SU-DHL-6 (cell line): ENCODE measurements at regions not wholly inside any gene's neighbourhood (a gene's known extent, or its start where the extent isn't known, plus 50 kb on each side); places are given as distances from the start of the nearest gene placed in this dataset.

Experiments used
- H2AFZ ChIP-seq: fragments of 200-600 bp; sonication (generic); 2 replicates; pipeline ENCODE4 v1.6.1; 2014; ENCODE audit warnings: low read depth, mild to moderate bottlenecking, moderate library complexity, mixed read lengths, antibody characterized with exemption, low read length; ENCODE audit not compliant: severe bottlenecking
- H3F3A ChIP-seq: fragments of 200-600 bp; shearing (Covaris generic); 2 replicates; pipeline ENCODE4 v1.6.0; 2016; ENCODE audit warnings: antibody characterized with exemption, mild to moderate bottlenecking; ENCODE audit not compliant: insufficient read depth
- H3K27ac ChIP-seq: fragments of 200-600 bp; sonication (generic); 2 replicates; pipeline ENCODE4 v1.5.1; 2016; ENCODE audit warnings: low read depth, mild to moderate bottlenecking, low read length, moderate library complexity, mixed read lengths
- H3K27me3 ChIP-seq: fragments of 200-600 bp; sonication (generic), shearing (Covaris generic); 2 replicates; pipeline ENCODE4 v1.6.0; 2014; ENCODE audit warnings: mild to moderate bottlenecking, low read length
- H3K36me3 ChIP-seq: fragments of 200-600 bp; sonication (generic); 2 replicates; pipeline ENCODE4 v1.6.1; 2014; ENCODE audit warnings: mild to moderate bottlenecking, low read length, mixed read lengths
- H3K4me2 ChIP-seq: fragments of 300-600, 200-600 bp; shearing (Covaris generic), sonication (generic); 2 replicates; pipeline ENCODE4 v1.6.0; 2014; ENCODE audit warnings: low read length, low read depth, mild to moderate bottlenecking; ENCODE audit not compliant: poor library complexity, severe bottlenecking
- H3K4me3 ChIP-seq: fragments of 200-600 bp; sonication (generic); 2 replicates; pipeline ENCODE4 v1.5.1; 2014; ENCODE audit warnings: antibody characterized with exemption, low read length, mild to moderate bottlenecking, mixed read lengths; ENCODE audit not compliant: insufficient read depth, poor library complexity, severe bottlenecking
- H3K79me2 ChIP-seq: fragments of 200-600 bp; sonication (generic); 2 replicates; pipeline ENCODE4 v1.6.1; 2014; ENCODE audit warnings: mild to moderate bottlenecking, low read length, moderate library complexity; ENCODE audit not compliant: insufficient read depth
- H3K9ac ChIP-seq: fragments of 200-600 bp; sonication (generic); 2 replicates; pipeline ENCODE4 v1.7.0; 2014; ENCODE audit warnings: mild to moderate bottlenecking, low read length
- H3K9me2 ChIP-seq: fragments of 200-600 bp; sonication (generic); replicated peaks from 2 replicates; pipeline ENCODE4 v1.6.1; 2014; ENCODE audit warnings: low read length; ENCODE audit not compliant: insufficient read depth
- H3K9me3 ChIP-seq: fragments of 200-600 bp; sonication (generic); 2 replicates; pipeline ENCODE4 v1.6.1; 2014; ENCODE audit warnings: low read length, mixed read lengths; ENCODE audit not compliant: insufficient read depth
- H4K20me1 ChIP-seq: fragments of 200-600 bp; sonication (generic); 2 replicates; pipeline ENCODE4 v1.6.1; 2014; ENCODE audit warnings: low read depth, mild to moderate bottlenecking, antibody characterized with exemption, low read length, moderate library complexity, mixed read lengths
- EZH2phosphoT487 ChIP-seq: fragments of 200-600 bp; sonication (generic), shearing (Covaris generic); conservative IDR thresholded peaks from 2 replicates; pipeline ENCODE4 v1.6.1; 2018; ENCODE audit warnings: mild to moderate bottlenecking, antibody characterized with exemption, low read length, moderate library complexity, mixed read lengths
- TF ChIP-seq, protein P1 (sequence below): fragments of 200-600 bp; sonication (generic); IDR thresholded peaks from one replicate; pipeline ENCODE4 v1.5.1; 2017; ENCODE audit warnings: antibody characterized with exemption, mild to moderate bottlenecking, low read length, moderate library complexity; ENCODE audit not compliant: insufficient read depth, poor library complexity, severe bottlenecking

DNA sequence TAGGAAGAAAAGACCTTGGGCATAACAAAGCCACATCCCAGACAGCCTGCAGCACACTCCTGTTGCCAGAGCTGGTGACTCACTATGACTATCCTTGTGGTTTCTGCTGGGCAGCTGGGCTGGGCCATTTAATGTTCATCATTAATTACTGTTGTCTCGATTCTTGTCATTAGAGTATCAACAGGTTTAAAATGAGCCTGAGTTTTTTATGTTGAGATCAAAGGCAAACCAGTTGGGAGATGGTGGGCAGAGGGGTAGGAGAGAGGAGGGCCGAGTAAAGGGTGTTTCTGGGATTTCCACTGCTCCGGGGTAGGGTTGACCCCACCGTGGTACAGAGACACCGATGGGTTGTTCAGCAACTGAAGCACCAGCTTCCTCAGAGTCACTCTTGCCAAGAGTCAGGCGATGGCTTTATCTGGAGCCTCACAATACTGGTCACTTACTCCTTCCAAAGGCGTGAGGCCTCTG is 128.7 kb upstream of the LYZL1 start:
- Histone ChIP-seq H3K9me2 (no peaks in the 10 kb centered on the region), H2AFZ (no peak overlapping the region), H3K9ac (no peak overlapping the region), H3K4me2 (no peak overlapping the region), H3K27me3 (no peaks in the 10 kb centered on the region), H3K79me2 (no peaks in the 10 kb centered on the region), H3F3A (no peaks in the 10 kb centered on the region), H3K9me3 (no peaks in the 10 kb centered on the region), H3K4me3 (no peak overlapping the region), H4K20me1 (no peaks in the 10 kb centered on the region), H3K27ac (no peak overlapping the region), H3K36me3 (no peaks in the 10 kb centered on the region)
- TF ChIP-seq EZH2phosphoT487 = no peak
- TF ChIP-seq, protein P1, sequence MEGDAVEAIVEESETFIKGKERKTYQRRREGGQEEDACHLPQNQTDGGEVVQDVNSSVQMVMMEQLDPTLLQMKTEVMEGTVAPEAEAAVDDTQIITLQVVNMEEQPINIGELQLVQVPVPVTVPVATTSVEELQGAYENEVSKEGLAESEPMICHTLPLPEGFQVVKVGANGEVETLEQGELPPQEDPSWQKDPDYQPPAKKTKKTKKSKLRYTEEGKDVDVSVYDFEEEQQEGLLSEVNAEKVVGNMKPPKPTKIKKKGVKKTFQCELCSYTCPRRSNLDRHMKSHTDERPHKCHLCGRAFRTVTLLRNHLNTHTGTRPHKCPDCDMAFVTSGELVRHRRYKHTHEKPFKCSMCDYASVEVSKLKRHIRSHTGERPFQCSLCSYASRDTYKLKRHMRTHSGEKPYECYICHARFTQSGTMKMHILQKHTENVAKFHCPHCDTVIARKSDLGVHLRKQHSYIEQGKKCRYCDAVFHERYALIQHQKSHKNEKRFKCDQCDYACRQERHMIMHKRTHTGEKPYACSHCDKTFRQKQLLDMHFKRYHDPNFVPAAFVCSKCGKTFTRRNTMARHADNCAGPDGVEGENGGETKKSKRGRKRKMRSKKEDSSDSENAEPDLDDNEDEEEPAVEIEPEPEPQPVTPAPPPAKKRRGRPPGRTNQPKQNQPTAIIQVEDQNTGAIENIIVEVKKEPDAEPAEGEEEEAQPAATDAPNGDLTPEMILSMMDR = no peak

DNA sequence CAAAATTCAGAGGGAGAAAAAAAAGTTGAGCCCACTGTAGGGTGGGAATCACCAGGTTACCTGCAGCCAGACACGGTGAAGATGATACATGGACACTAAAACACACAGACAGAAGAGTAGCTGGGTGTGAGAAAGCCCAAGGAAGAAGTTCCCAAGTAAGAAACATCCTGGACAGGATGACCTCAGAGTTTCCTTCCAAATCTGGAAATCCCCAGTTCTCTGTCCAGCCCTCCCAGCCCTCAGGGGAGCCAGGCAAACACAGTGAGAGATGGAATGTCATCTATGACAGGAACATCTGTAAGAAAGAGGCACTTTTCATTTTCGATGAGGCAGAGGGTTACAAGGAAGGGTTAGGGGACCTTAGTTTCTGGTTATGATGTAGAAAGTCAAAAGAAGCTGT is 125.1 kb upstream of the LYZL1 start:
- H3K36me3 ChIP-seq = no peaks in the 10 kb centered on the region; the same call in 1 of the 2 replicates
- no peaks in the 10 kb centered on the region for H3K79me2 ChIP-seq
- no peaks in the 10 kb centered on the region for H3K9me2 ChIP-seq
- H3K4me2 ChIP-seq = no peak overlapping the region
- H3K4me3 ChIP-seq = no peak overlapping the region
- H3K27me3 ChIP-seq = no peaks in the 10 kb centered on the region
- no peak overlapping the region for H3K27ac ChIP-seq
- H3K9ac ChIP-seq = no peak overlapping the region
- no peaks in the 10 kb centered on the region for H3F3A ChIP-seq
- TF ChIP-seq EZH2phosphoT487 = no peak
- TF ChIP-seq, protein P1 = no peak
- no peak overlapping the region for H2AFZ ChIP-seq
- H4K20me1 ChIP-seq = no peaks in the 10 kb centered on the region
- no peaks in the 10 kb centered on the region for H3K9me3 ChIP-seq

DNA sequence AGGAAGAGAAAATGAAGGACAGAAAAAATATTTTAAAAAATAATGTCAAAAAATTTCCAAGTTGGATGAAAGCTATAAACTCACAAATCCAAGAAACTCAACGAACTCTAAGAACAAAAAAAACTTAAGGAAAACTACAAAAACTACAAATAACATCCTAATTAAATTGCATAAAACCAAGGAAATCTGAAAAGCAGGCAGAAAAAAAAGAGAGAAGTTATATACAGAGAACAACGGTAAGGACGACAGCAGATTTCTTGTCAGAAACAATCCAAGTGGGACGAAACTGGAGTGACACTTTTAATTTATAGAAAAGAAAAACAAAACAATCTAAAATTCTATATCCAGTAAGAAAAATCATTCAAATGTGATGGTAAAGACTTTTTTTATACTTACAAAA is 122.2 kb upstream of the LYZL1 start:
- no peaks in the 10 kb centered on the region for H3F3A ChIP-seq
- no peak overlapping the region for H2AFZ ChIP-seq
- H3K27ac ChIP-seq = no peak overlapping the region
- H3K27me3 ChIP-seq = no peaks in the 10 kb centered on the region
- no peaks in the 10 kb centered on the region; the same call in 1 of the 2 replicates for H3K36me3 ChIP-seq
- H3K79me2 ChIP-seq = no peaks in the 10 kb centered on the region
- H3K4me3 ChIP-seq = no peak overlapping the region
- H3K4me2 ChIP-seq = no peak overlapping the region
- H3K9me2 ChIP-seq = no peaks in the 10 kb centered on the region
- TF ChIP-seq EZH2phosphoT487 = no peak
- TF ChIP-seq, protein P1 = no peak
- H3K9ac ChIP-seq = no peak overlapping the region
- H3K9me3 ChIP-seq = no peaks in the 10 kb centered on the region
- H4K20me1 ChIP-seq = no peaks in the 10 kb centered on the region

DNA sequence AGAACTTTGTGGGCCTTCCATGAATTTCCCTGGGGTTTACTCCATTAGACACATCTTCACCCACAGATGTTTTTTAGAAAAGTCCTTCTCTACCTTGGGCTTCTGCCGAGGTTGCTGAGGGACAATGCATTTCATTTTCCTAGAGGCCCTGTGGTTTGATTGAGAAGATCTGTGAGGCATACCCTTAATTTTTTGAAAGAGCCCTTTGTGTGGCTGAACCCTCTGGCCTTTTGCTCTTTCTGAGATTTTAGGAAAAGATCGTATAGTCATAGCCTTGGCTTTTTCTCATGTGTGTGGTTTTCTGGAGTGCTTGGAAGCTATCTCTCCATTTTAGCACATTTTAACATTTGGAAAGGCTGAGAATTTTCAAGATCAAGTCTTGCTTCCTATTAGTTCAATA is 119.8 kb upstream of the LYZL1 start:
- H3K27ac ChIP-seq = no peak overlapping the region
- H3K4me3 ChIP-seq = no peak overlapping the region
- no peaks in the 10 kb centered on the region for H3K9me3 ChIP-seq
- H2AFZ ChIP-seq = no peak overlapping the region
- H3K79me2 ChIP-seq = no peaks in the 10 kb centered on the region
- no peak overlapping the region for H3K9ac ChIP-seq
- TF ChIP-seq EZH2phosphoT487 = no peak
- TF ChIP-seq, protein P1 = no peak
- H3K9me2 ChIP-seq = no peaks in the 10 kb centered on the region
- no peaks in the 10 kb centered on the region for H4K20me1 ChIP-seq
- H3K4me2 ChIP-seq = no peak overlapping the region
- H3F3A ChIP-seq = no peaks in the 10 kb centered on the region
- no peaks in the 10 kb centered on the region; the same call in 1 of the 2 replicates for H3K36me3 ChIP-seq
- no peaks in the 10 kb centered on the region for H3K27me3 ChIP-seq
